ENCODE measurements at regions not wholly inside any gene's neighbourhood (a gene's known extent, or its start where the extent isn't known, plus 50 kb on each side); places are given as distances from the start of the nearest gene placed in this dataset.
"Not testable (repeated sequence)": the region's sequence is repeated elsewhere in the genome, so short reads cannot be mapped to it uniquely, and the experiment has no call there.

DNA sequence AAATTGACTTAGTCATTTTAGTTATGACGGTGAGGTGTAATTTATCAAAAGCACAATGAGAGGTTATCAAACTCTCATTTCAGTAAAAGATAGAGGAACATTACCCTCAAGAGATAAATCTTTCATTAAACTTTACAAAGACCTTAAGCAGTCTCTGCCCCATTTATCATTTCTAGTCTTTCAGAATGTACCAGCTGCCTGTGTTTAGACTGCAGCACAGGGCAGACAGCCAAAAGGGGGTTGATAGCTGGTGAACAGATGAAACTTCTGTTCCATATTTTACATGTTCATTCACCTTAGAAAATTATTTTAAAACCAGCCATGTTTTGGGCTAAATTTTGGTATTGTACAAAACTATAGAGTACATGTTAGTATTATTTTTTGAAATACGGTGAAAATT, 514.6 kb upstream of the CNTN3 start:
- no peak for DNase-seq

DNA sequence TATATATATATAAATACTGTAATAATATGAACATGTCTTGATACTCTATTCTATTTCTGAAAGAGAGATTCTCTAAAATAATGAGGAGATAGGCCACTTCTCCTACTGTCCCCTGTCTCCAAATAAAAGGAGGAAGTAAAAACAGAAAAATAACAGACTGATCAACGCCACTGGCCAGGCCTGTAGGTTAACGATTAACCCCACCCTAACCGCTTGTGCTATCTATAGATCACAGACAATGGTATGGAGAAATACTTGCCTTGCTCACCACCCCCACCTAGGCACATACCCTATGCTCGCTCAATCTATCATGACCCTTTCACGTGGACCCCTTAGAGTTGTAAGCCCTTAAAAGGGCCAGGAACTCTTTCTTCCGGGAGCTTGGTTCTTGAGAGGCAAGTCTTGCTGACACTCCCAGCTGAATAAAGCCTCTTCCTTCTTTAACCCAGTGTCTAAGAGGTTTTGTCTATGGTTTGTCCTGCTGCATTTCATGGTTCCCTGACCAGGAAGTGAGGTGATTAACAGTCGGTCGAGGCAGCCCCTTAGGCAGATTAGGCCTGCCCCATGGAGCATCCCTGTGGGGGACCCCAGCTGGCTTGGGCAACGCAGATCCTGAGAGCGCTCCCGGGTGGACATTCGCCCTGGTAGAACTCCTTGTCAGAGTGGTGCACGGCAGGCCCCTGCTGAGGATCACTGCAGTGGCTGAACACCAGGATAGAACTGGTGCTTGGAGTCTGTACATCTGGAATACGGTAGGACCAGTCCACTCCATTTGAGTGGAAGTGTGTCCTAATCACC, 521.8 kb upstream of the CNTN3 start:
- DNase-seq = no peak

DNA sequence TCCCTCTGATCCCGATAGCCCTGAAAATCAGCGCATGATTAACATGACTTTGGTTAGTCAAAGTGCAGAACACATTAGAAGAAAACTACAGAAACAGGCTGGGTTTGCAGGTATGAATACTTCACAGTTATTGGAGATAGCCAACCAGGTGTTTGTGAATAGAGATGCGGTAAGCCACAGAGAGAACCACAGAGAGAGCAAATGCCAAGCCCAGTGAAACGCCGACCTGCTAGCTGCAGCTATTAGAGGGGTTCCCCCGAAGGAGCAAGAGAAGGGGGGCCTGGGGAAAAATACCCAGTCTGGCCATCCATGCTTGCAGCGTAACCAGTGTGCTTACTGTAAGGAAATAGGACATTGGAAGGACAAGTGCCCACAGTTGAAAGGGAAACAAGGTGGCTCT, 523.9 kb upstream of the CNTN3 start:
- no peak for DNase-seq

DNA sequence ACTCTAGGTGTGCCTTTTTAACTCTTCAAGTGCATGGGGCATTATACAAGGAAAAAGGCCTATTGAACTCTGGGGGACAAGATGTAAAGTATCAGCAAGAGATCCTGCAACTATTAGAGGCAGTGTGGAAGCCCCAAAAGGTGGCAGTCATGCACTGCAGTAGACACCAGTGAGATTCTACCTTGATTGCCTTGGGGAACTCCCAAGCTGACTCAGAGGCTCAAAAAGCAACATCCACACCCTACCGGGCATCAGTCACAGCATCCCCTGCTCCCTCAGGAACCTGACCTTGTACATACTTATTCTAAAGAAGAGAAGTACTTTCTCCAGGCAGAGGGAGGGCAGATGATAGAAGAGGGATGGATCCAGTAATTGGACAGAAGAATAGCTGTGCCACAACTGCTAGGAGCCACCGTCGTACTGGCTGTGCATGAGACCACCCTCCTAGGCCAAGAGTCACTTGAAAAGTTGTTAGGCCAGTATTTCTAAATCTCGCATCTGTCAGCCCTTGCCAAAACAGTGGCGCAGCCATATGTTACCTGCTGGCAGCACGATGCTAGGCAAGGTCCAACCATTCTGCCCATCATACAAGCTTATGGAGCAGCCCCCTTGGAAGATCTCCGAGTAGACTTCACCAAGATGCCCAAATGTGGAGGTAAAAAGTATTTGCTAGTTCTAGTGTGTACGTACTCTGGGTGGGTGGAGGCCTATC, 523.1 kb upstream of the FRG2C start:
- no peak for DNase-seq

DNA sequence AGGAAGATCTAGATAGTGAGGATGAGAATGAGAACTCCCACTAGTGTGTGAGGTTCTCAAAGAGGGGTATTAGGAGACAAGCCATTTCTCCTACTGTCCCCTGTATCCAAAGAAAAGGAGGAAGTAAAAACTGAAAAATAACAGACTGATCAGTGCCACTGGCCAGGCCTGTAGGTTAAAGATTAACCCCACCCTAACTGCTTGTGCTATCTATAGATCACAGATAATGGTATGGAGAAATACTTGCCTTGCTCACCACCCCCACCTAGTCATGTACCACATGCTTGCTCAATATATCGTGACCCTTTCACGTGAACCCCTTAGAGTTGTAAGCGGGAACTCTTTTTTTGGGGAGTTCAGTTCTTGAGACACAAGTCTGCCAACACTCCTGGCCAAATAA, 519.7 kb upstream of the FRG2C start:
- no peak for DNase-seq

DNA sequence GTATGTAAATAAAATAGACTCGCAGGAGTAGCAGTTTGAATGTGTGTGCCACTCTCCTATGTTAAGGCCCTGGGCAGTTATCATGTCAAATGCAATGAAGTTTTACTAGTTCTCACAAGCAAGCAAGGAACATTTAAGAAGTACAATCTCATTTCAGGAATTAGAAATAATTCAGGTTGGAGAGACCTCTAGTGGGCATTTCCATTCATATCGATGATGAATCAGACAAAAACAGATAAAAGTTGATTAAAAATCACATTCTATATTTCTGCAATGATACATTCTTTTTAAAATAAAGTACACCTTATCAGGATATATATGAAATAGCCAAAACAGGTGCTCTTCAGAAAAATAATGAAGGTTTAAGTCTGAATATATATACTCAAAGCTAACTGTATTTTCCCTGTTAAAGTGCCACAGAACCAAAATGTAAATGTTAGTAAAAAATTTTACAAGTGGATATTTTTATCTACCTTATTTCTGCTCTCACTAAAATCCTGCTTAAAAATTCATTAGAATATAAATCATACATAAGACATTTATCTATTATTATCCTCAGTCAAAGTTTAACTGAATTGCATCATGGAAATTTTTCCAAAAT, 492.4 kb upstream of the FRG2C start:
- DNase-seq = no peak

DNA sequence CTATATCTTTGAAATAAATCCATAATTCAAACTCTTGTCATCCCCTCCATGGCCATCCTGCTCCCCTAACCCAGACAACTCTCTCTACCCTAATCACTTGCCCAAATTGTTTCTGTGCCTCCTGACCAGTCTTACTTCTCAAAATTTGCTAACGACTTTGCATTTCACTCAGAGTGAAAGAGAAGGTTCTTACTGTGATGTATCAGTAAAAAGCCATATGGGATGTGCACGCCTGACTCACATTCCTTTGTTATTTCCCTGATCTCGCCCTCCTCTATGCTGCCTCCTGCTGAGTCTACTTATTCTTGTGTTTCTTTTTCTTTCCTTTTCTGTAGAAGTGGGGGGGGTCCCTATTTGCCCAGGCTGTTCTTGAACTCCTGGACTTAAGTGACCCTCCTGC, 487.2 kb upstream of the FRG2C start:
- no peak for DNase-seq

DNA sequence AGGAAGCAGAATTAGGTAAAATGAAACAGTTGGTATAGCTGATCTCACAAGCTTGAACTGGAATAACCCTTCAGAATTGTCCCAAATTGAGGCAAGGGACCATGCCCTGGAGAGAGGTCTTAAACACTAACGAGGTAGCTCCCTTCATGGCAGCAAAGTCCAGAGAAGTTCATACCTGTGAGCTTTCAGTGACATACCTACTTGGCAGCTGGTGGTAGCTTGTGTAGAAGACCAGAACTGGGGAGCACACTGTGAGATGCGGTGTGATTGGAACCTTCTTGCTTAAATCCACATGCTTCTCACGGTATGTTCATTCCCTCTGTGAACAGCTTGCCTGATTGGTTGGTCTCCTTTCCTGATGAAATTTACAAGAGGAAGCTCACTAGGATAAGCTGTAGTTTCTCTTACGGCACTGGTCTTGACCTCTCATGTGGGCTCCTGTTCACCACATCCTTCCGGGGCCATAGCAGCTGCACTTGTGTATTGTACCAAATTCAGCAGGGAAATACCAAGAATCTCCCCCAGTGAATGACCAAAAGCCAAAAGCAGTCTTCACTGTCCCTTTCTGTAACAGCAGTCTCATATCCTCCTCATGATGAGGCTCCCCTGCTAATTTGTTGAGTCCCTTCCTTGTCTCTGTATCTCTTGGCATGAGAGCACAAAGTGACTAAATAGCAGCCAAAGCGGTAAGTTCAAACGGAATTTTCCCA, 483.7 kb upstream of the FRG2C start:
- DNase-seq = no peak

DNA sequence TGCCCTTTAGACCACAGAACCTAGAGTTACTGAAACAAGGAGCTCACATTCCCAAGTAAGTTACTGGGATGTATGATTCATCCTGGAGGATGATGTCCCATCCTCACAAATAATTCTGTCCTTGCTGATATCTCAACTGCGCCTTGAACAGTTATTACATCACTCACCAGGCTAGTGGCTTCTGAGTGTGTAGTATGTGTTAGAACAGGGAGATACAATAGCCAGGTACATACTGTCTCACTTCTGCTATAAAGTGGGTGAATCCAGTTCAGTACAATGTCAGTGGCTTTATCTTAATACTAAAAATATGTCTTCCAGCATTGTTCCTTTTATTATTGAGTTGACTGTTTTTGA, 483.2 kb upstream of the FRG2C start:
- DNase-seq = no peak

DNA sequence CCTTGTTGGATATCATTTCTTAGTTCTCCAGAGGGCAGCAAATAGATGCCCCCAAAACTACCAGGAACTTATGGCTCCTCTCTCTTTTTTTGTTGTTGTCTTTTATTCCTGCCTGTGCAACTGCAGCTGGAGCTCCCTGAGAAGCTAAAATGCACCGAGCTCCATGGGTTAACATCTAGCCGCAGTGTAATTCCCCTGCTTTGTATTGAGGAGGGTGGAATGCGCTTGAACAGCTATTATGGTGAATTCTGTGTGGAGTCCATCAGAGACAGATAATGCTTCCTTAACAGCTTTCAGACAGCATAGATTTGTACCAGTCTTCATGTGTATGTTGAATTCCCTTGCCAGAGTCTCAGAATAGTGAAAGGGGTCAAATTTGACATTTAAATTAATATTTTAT, 475.2 kb upstream of the FRG2C start:
- DNase-seq = no peak

DNA sequence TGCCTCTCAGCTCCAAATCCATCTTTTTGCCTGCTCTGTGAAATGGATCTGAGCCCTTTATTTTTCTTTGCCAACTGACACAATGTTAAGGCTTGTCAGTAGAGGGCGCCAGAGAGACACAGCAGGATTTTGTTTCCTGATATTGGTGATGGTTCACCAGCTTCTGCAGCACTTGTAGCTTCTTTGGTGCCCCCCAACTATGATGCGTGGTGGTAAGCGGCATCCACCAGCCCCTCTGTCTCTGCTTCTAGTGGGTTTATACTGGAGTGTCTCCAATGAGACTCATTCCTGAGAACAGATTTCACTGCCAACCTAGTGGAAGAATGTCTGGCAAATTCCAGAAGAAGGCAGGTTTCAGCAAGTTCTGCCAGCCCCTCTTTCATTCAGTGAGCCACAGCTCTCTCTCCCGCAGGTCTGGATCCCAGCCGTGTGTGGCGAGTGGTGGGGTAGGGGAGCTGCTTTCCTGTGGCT, 471.9 kb upstream of the FRG2C start:
- DNase-seq = peak; percentile 8

DNA sequence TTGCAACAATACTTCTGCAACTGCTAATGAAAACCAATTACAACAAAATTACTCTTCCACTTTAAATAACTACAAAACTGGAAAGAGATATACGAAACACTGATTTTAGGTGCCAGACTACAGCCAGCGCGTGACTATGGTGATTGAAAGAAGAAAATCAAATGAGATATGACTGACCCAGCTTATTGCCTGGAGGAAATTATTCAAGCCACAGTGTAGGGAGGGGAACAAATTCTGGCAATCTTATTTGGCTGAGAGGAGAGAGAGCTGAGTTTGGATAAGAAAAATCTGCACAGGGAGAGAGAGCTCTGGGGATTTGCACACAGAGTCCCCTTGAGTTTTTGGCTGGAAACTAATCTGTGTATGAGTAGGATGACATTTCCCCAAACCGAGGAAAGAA, 470.3 kb upstream of the FRG2C start:
- no peak for DNase-seq

DNA sequence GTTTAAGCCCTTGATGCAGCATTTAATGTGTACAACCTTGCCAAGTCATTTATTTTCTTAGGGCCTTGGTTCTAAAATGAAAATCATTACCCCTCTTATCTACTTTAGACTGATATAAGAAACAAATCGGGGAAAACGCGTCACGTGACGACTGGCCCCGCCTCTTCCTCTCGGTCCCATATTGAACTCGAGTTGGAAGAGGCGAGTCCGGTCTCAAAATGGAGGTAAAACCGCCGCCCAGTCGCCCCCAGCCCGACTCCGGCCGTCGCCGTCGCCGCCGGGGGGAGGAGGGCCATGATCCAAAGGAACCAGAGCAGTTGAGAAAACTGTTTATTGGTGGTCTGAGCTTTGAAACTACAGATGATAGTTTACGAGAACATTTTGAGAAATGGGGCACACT, 449.8 kb upstream of the FRG2C start:
- DNase-seq = not testable (repeated sequence)

DNA sequence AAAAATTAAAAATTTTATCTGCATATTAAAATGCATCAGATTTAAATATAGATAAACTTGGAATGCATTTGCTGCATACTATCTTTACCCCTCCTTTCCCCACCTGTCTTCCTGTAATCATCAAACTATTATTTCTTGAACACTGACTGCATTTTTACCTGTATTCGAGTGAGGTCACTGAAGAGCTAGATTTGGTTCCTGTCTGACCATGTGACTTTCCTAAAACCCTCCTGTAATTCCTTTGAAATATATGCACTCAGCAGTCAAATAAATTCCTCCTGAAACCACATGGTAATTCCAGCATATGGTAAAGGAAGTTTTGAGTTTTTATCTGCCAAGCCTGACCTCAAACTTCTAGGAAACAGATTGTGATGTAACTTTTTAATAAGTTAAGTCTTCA, 445.6 kb upstream of the FRG2C start:
- no peak for DNase-seq

DNA sequence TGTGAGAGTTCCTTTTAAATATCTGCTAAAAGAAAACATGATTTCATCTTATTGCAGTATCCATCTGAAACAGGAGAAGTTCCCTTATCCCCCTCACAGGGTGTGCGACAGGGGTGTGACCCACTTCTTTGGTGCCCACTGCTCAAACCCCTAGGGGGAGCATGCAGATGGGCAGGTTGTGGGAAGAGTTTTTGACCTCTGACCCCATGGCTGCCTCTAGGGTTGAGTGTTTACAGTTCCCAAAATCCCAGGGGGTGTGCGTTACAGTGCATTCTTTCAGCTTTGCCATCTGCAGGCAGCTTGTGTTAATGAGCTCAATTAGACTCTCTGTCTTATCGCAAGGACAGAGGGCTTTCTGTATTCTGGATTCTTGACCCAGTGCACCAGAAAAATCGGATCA, 443.2 kb upstream of the FRG2C start:
- no peak for DNase-seq

DNA sequence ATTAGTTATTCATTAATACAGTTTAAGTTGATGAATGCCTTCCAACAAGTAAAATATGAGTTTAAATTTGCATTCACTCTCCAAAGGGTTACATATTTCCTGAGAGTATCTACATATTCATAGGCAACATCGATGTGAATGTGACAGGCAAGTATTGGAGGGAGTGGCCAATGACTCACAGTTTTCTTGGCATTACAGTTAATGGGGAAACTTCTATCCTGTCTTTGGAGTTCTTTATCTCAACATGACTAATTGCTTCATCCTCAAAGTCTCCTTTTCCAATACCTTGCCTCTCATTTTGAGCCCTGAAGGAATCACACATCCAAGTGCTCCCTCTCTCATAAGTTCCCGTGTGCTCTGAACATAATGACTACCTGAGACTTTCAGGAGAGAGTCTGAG, 439.7 kb upstream of the FRG2C start:
- no peak for DNase-seq

DNA sequence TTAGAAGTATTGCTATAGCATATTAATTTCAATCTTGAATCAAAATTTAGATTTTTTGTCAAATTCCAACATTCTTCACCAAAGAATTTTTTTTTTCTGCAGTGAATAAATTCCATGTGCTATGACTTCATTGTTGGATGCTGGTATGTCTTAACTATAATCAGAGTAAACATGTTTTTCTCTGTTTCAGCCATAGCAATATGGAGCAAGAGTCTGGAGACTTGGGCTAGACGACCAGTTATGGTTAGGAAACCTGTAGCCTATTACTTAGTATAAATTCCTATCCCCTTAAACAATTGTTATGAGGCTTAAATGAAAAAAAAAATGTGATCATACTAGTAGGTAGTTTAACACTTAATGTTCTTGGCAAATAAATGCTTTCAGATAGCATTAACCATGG, 431.9 kb upstream of the FRG2C start:
- no peak for DNase-seq

DNA sequence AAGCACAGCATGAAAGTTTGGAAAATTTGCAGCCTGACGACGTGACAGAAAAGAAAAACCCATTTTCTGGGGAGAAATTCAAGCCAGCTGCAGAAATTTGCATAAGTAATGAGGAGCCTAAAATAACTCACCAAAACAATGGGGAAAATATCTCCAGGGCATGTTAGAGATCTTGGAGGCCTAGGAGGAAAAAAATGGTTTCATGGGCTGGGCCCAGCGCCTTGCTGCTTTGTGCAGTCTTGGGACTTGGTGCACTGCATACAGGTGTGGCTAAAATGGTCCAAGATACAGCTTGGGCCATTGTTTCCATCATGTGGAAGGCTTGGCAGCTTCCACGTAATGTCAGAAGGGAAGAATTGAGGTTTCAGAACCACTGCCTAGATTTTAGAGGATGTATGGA, 428.5 kb upstream of the FRG2C start:
- DNase-seq = no peak

DNA sequence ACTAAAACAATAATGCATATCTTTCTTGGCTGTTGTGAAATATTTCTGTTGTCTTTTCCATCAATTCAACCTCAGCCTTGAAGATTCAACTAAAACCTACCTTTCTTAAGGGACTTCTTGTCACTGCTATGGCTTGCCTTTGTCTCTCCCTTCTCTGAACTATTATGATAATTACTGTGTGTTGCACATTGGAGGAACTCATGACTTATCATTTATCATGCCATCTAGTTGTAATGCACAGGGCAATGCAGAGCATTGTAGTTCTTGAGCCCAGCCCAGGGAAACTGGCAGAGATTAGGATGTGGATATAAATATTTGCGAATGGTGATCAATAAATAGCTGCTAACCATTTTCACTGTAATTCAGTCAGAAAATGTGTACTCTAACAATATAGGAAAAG, 427.1 kb upstream of the FRG2C start:
- DNase-seq = no peak

DNA sequence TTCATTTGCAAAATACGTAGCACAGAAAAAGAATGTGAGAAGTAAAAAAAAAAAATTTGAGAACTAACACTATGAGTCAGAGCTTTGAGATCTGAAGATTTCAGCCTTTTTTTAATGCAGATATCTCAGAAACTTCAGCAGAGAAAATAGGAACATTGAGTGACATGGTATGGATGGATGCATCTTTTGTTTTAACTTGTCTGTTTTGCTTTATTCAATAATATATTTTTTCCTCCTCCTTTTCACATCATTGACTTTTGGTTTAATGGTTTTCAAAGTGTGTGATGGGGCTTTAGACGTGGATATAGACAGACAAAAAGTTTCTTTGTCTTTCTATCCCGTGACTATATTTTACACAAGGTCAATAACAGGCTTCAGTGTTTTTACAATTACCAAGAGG, 426.7 kb upstream of the FRG2C start:
- no peak for DNase-seq

DNA sequence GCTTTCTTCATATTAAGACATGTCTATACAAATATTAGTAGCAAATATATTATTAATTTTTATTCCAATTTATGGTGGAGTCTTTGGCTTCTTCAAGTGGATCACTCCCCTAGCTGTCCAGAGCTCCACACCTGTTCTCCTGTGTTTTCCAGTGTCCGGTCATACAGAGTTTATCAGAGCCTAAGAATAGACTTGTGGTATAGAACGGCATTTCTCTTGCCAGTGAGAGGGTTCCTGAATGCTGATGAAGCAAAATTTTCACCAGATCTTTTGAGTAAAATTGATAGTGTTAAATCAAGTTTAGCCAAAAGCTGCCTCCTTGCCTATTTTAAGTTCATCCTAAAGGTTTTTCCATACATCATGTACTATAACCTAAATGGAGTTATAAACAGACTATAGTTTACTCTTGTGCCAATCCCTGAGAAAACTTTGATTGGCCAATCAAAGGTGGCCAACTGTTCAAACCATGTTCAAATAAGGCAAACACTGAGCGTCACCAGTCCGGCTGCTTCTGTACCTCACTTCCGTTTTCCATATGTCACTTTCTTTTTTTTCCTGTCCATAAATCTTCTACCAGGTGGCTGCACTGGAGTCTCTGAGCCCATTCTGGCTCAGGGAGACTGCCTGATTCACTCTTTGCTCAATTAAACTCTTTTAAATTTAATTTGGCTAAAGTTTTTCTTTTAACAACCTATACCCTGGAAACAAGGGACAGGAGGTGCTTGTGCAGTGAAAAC, 422.7 kb upstream of the FRG2C start:
- not testable (repeated sequence) for DNase-seq

DNA sequence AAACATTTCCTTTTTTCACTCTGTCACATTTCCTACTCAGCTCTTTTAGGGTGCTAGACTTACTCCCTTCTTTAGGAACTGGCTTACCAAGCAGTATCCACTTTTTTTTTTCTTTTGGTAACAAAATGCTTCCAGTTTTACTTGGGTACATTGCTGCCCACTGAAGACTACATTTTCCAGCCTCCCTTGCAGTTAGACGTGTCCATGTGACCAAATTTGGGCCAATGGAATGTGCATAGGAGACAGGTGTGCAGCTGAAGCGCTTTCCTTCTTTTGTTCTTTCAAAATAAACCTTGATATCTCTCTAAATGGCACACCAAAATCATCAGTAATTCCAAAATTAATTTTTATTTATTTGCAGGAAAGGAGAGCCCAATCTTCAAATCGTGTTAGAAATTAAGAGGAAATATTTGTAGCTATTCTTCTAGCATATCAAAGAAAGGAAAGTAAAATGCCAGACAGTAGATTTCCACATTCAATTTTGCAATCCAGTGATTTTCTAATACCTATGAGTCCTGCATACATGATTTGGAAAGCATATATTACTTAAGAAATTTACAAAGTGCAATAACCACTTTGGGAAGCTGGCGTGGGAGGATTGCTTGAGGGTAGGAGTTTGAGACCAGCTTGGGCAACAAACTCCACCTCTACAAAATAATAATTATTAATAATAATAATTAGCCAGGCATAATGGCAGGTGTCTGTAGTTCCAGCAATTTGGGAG, 422.0 kb upstream of the FRG2C start:
- no peak for DNase-seq

Data from GDM1 (cell line).